ENCODE measurements at regions not wholly inside any gene's neighbourhood (a gene's known extent, or its start where the extent isn't known, plus 50 kb on each side); places are given as distances from the start of the nearest gene placed in this dataset.

GRCh38 chr13:39920613-39921012 lies 265.2 kb downstream of the COG6 start:
- peaks cover under 1% of the 10 kb centered on the region; the same call in 1 of the 2 replicates for H3K9me3 ChIP-seq (ENCODE audit: control insufficient read depth, insufficient read depth, low read length)
- H3K79me2 ChIP-seq (ENCODE audit: control insufficient read depth, low read length), result no peaks in the 10 kb centered on the region
- TF ChIP-seq CTCF (IDR thresholded peaks at IDR 0.05; ENCODE audit: low read depth, low read length, poor library complexity, severe bottlenecking) (no peak), EZH2phosphoT487 (IDR thresholded peaks at IDR 0.05; ENCODE audit: borderline replicate concordance, low read length) (no peak)
- H3K36me3 ChIP-seq (ENCODE audit: control insufficient read depth, low read length), result no peaks in the 10 kb centered on the region
- no peaks in the 10 kb centered on the region for H4K20me1 ChIP-seq (ENCODE audit: control insufficient read depth, insufficient read depth, low read depth, low read length)
- no peaks in the 10 kb centered on the region for H3K4me1 ChIP-seq (ENCODE audit: control insufficient read depth, low read length)
- no peaks in the 10 kb centered on the region for H3K9me2 ChIP-seq (replicated peaks; ENCODE audit: control insufficient read depth, low read length)
- H3K4me3 ChIP-seq (ENCODE audit: low read length), result no peak overlapping the region
- no peak overlapping the region for H3K4me2 ChIP-seq (ENCODE audit: low read length)
- no peak overlapping the region for H3K27ac ChIP-seq (ENCODE audit: low read depth, low read length)
- no peaks in the 10 kb centered on the region for H3F3A ChIP-seq (ENCODE audit: control insufficient read depth, insufficient read depth)
- no peaks in the 10 kb centered on the region for H3K27me3 ChIP-seq (ENCODE audit: control insufficient read depth, low read length)

- Histone ChIP-seq H3K9me2 (replicated peaks; ENCODE audit: control insufficient read depth, low read length) (no peaks in the 10 kb centered on the region), H3K4me1 (ENCODE audit: control insufficient read depth, low read length) (no peaks in the 10 kb centered on the region), H3K9me3 (ENCODE audit: control insufficient read depth, insufficient read depth, low read length) (peaks cover 5% of the 10 kb centered on the region; the same call in 1 of the 2 replicates), H3K4me2 (ENCODE audit: low read length) (no peak overlapping the region), H3K27ac (ENCODE audit: low read depth, low read length) (no peak overlapping the region), H3K36me3 (ENCODE audit: control insufficient read depth, low read length) (no peaks in the 10 kb centered on the region), H3F3A (ENCODE audit: control insufficient read depth, insufficient read depth) (no peaks in the 10 kb centered on the region), H4K20me1 (ENCODE audit: control insufficient read depth, insufficient read depth, low read depth, low read length) (no peaks in the 10 kb centered on the region), H3K4me3 (ENCODE audit: low read length) (no peak overlapping the region), H3K27me3 (ENCODE audit: control insufficient read depth, low read length) (no peaks in the 10 kb centered on the region), H3K79me2 (ENCODE audit: control insufficient read depth, low read length) (no peaks in the 10 kb centered on the region)
- TF ChIP-seq CTCF (IDR thresholded peaks at IDR 0.05; ENCODE audit: low read depth, low read length, poor library complexity, severe bottlenecking), result no peak
- TF ChIP-seq EZH2phosphoT487 (IDR thresholded peaks at IDR 0.05; ENCODE audit: borderline replicate concordance, low read length), result no peak
These were observed 270.9 kb downstream of the COG6 start for GRCh38 chr13:39926345-39926744.

GRCh38 chr13:39928261-39928660 lies 272.8 kb downstream of the COG6 start:
- H3K4me2 ChIP-seq (ENCODE audit: low read length), result no peak overlapping the region
- H3K79me2 ChIP-seq (ENCODE audit: control insufficient read depth, low read length), result no peaks in the 10 kb centered on the region
- no peaks in the 10 kb centered on the region for H3K4me1 ChIP-seq (ENCODE audit: control insufficient read depth, low read length)
- no peaks in the 10 kb centered on the region for H3F3A ChIP-seq (ENCODE audit: control insufficient read depth, insufficient read depth)
- H3K9me2 ChIP-seq (replicated peaks; ENCODE audit: control insufficient read depth, low read length), result no peaks in the 10 kb centered on the region
- no peaks in the 10 kb centered on the region for H3K27me3 ChIP-seq (ENCODE audit: control insufficient read depth, low read length)
- TF ChIP-seq EZH2phosphoT487 (IDR thresholded peaks at IDR 0.05; ENCODE audit: borderline replicate concordance, low read length) (no peak), CTCF (IDR thresholded peaks at IDR 0.05; ENCODE audit: low read depth, low read length, poor library complexity, severe bottlenecking) (no peak)
- peaks cover 5% of the 10 kb centered on the region; the same call in 1 of the 2 replicates for H3K9me3 ChIP-seq (ENCODE audit: control insufficient read depth, insufficient read depth, low read length)
- no peak overlapping the region for H3K4me3 ChIP-seq (ENCODE audit: low read length)
- no peak overlapping the region for H3K27ac ChIP-seq (ENCODE audit: low read depth, low read length)
- H4K20me1 ChIP-seq (ENCODE audit: control insufficient read depth, insufficient read depth, low read depth, low read length), result no peaks in the 10 kb centered on the region
- no peaks in the 10 kb centered on the region for H3K36me3 ChIP-seq (ENCODE audit: control insufficient read depth, low read length)
